A673 (cell line): ENCODE measurements at regions not wholly inside any gene's neighbourhood (a gene's known extent, or its start where the extent isn't known, plus 50 kb on each side); places are given as distances from the start of the nearest gene placed in this dataset.

Experiments used
- BruUV-seq: library from RNA; stranded (reverse); fragments of 400-500 nt; replicated peaks from 2 replicates; lab custom pipeline; 2021; lab: Mats Ljungman, UMichigan
- CTCF ChIA-PET: fragments of 300-600 bp; sonication (Branson Sonifier 250); formaldehyde crosslinking; loops from one replicate; lab custom pipeline; 2022; ENCODE audit warnings: antibody characterized with exemption; lab: Charles Lee
- POLR2A ChIA-PET: fragments of 300-600 bp; sonication (Branson Sonifier 250); formaldehyde crosslinking; loops from one replicate; lab custom pipeline; 2022; ENCODE audit warnings: antibody characterized with exemption; ENCODE audit not compliant: low non-redundant PET; lab: Charles Lee
- DNase-seq: peaks from one replicate; pipeline ENCODE4 v3.0.0-alpha.2; 2015; ENCODE audit warnings: low spot score
- H3K27ac ChIP-seq: fragments of 200-600 bp; sonication (generic); 2 replicates; pipeline ENCODE4 v1.5.1; 2016; ENCODE audit warnings: mixed run types, low read depth, mild to moderate bottlenecking, mixed read lengths, antibody characterized with exemption, low read length; ENCODE audit not compliant: poor library complexity, severe bottlenecking
- H3K27me3 ChIP-seq: fragments of 200-600 bp; sonication (generic); replicated peaks from 2 replicates; pipeline ENCODE4 v1.6.1; 2017; ENCODE audit warnings: mixed run types, low read depth, mild to moderate bottlenecking, mixed read lengths, antibody characterized with exemption, low read length; ENCODE audit not compliant: insufficient read depth, poor library complexity
- H3K36me3 ChIP-seq: fragments of 200-600 bp; sonication (generic); 2 replicates; pipeline ENCODE4 v1.6.1; 2016; ENCODE audit warnings: mixed run types, mild to moderate bottlenecking, mixed read lengths, antibody characterized with exemption, low read length; ENCODE audit not compliant: insufficient read depth, poor library complexity, severe bottlenecking
- H3K4me1 ChIP-seq: fragments of 200-600 bp; sonication (generic); 2 replicates; pipeline ENCODE4 v1.6.1; 2017; ENCODE audit warnings: mixed run types, mild to moderate bottlenecking, mixed read lengths, antibody characterized with exemption, low read length; ENCODE audit not compliant: insufficient read depth, poor library complexity, severe bottlenecking
- H3K4me3 ChIP-seq: fragments of 200-600 bp; sonication (generic); 2 replicates; pipeline ENCODE4 v1.5.1; 2016; ENCODE audit warnings: low read depth, mixed run types, mild to moderate bottlenecking, mixed read lengths, low read length; ENCODE audit not compliant: poor library complexity, severe bottlenecking
- H3K9me3 ChIP-seq: fragments of 200-600 bp; sonication (generic); 2 replicates; pipeline ENCODE4 v1.6.1; 2016; ENCODE audit warnings: mixed run types, low read depth, mild to moderate bottlenecking, mixed read lengths, antibody characterized with exemption, low read length; ENCODE audit not compliant: poor library complexity, severe bottlenecking
- CTCF ChIP-seq: fragments of 300-800, 200-600 bp; sonication (generic); conservative IDR thresholded peaks from 2 replicates; pipeline ENCODE4 v1.5.1; 2017; ENCODE audit warnings: low read depth, mild to moderate bottlenecking, antibody characterized with exemption, low read length, moderate library complexity, mixed read lengths
- EZH2 ChIP-seq: fragments of 200-600 bp; sonication (generic); IDR thresholded peaks from 2 replicates; pipeline ENCODE4 v1.6.1; 2017; ENCODE audit warnings: borderline replicate concordance, low read depth, mild to moderate bottlenecking, mixed read lengths, antibody characterized with exemption, low read length; ENCODE audit not compliant: poor library complexity, severe bottlenecking
- intact Hi-C: fragments of 100-400 bp; cut with micrococcal nuclease; formaldehyde crosslinking; loops from one replicate; pipeline ENCODE4 v1.10.0; 2022; ENCODE audit not compliant: unreplicated experiment

GRCh38 chr5:83837265-83837907, 116.7 kb upstream of the HAPLN1 start:
- POLR2A ChIA-PET, result no interaction called here
- no TSS peak for BruUV-seq
- intact Hi-C loops, result no loop called here

DNA sequence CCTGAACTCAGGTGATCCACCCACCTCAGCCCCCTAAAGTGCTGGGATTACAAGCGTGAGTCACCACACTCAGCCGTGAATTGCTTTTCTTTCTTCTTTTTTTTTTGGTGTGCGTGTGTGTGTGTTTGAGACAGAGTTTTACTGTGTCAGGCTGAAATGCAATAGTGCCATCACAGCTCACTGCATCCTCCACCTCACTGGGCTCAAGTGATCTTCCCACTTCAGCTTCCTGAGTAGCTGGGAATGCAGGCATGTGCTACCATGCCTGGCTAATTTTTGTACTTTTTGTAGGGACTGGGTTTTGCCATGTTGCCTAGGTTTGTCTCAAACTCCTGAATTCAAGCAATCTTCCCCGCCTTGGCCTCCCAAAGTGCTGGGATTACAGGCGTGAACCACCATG, 113.7 kb upstream of the HAPLN1 start:
- ChIA-PET CTCF (no interaction called here), POLR2A (no interaction called here)
- TF ChIP-seq CTCF, result no peak
- no peak for TF ChIP-seq EZH2
- Histone ChIP-seq H3K27ac (no peak overlapping the region), H3K4me3 (no peak overlapping the region), H3K9me3 (no peaks in the 10 kb centered on the region), H3K4me1 (no peaks in the 10 kb centered on the region), H3K36me3 (no peaks in the 10 kb centered on the region), H3K27me3 (no peaks in the 10 kb centered on the region)
- DNase-seq, result no peak
- no TSS peak for BruUV-seq
- intact Hi-C loops, result no loop called here

More at GRCh38 chr5:83837265-83837907, 116.7 kb upstream of the HAPLN1 start:
- no peak for DNase-seq
- no peaks in the 10 kb centered on the region for H3K9me3 ChIP-seq
- no peaks in the 10 kb centered on the region for H3K36me3 ChIP-seq
- no peaks in the 10 kb centered on the region for H3K4me1 ChIP-seq
- no peak overlapping the region for H3K4me3 ChIP-seq
- H3K27ac ChIP-seq, result no peak overlapping the region
- CTCF ChIA-PET, result no interaction called here
- TF ChIP-seq EZH2 (no peak), CTCF (no peak)
- no peaks in the 10 kb centered on the region for H3K27me3 ChIP-seq

- CTCF ChIA-PET, result no interaction called here
- BruUV-seq, result no TSS peak
- TF ChIP-seq EZH2 (no peak), CTCF (no peak)
- no peak overlapping the region for H3K27ac ChIP-seq
- H3K9me3 ChIP-seq, result no peaks in the 10 kb centered on the region
- intact Hi-C loops, result no loop called here
- POLR2A ChIA-PET, result no interaction called here
- no peaks in the 10 kb centered on the region for H3K36me3 ChIP-seq
- no peak overlapping the region for H3K4me3 ChIP-seq
- no peaks in the 10 kb centered on the region for H3K4me1 ChIP-seq
- H3K27me3 ChIP-seq, result no peaks in the 10 kb centered on the region
- no peak for DNase-seq
Observed at GRCh38 chr5:83831834-83832233, 111.2 kb upstream of the HAPLN1 start.
